B cell (primary cell): ENCODE measurements at regions not wholly inside any gene's neighbourhood (a gene's known extent, or its start where the extent isn't known, plus 50 kb on each side); places are given as distances from the start of the nearest gene placed in this dataset.

Experiments used
- ATAC-seq: fragments of 200-7000 bp; cut with Tn5 transposase; one replicate; pipeline ENCODE4 v1.10.0; 2021; ENCODE audit warnings: low read depth, mild to moderate bottlenecking, moderate number of reproducible peaks, moderate library complexity
- CTCF ChIA-PET: fragments of 350-600 bp; sonication (Branson Sonifier 250); formaldehyde crosslinking; loops from one replicate; lab custom pipeline; 2021; ENCODE audit warnings: antibody characterized with exemption, inconsistent platforms; lab: Charles Lee
- POLR2A ChIA-PET: fragments of 350-600 bp; sonication (Branson Sonifier 250); formaldehyde crosslinking; loops from one replicate; lab custom pipeline; 2021; ENCODE audit warnings: antibody characterized with exemption; lab: Charles Lee
- DNase-seq: peaks from one replicate; pipeline ENCODE4 v3.0.0; 2013
- H2AFZ ChIP-seq: 2 replicates; pipeline ENCODE4 v1.6.1; 2012; ENCODE audit warnings: mild to moderate bottlenecking, low read depth, low read length; ENCODE audit not compliant: insufficient read depth, poor library complexity, severe bottlenecking
- H3K27ac ChIP-seq, 2 donors: 1 replicate in 1 of 2; 2 replicates in 1 of 2; pipeline ENCODE4 v1.5.1; 2012 to 2013; ENCODE audit warnings: low read length in 2 of 2, mild to moderate bottlenecking in 2 of 2, moderate library complexity in 1 of 2
- H3K27me3 ChIP-seq, 4 experiments: fragments of 200-600 bp in 1 of 4; sonication (generic) in 1 of 4; replicated peaks in 1 of 4; 1 replicate in 2 of 4; 2 replicates in 2 of 4; pipeline versions ENCODE4 v1.6.1 to v1.7.0; 2013 to 2016; ENCODE audit warnings: low read length in 3 of 4, mild to moderate bottlenecking in 2 of 4, mixed read lengths in 1 of 4, moderate library complexity in 1 of 4; ENCODE audit not compliant: insufficient read depth in 4 of 4, control insufficient read depth in 3 of 4; ENCODE audit errors: control extremely low read depth in 1 of 4
- H3K36me3 ChIP-seq, 2 experiments: replicated peaks in 1 of 2; 1 replicate in 1 of 2; 2 replicates in 1 of 2; pipeline versions ENCODE4 v1.6.1 to v1.7.1; 2013; ENCODE audit warnings: low read length in 1 of 2; ENCODE audit not compliant: insufficient read depth in 2 of 2, control insufficient read depth in 1 of 2; ENCODE audit errors: control extremely low read depth in 1 of 2, extremely low read depth in 1 of 2
- H3K4me1 ChIP-seq, 2 donors: fragments of 200-600 bp in 1 of 2; sonication (generic) in 1 of 2; 1 replicate in 1 of 2; 2 replicates in 1 of 2; pipeline versions ENCODE4 v1.5.1 to v1.6.1; 2013 to 2017; ENCODE audit warnings: low read length in 2 of 2; ENCODE audit not compliant: control insufficient read depth in 2 of 2, insufficient read depth in 2 of 2
- H3K4me2 ChIP-seq: replicated peaks from 2 replicates; pipeline ENCODE3; 2012; ENCODE audit warnings: mild to moderate bottlenecking, low read depth, low read length; ENCODE audit not compliant: poor library complexity, severe bottlenecking
- H3K4me3 ChIP-seq, 5 experiments: fragments of 200-600 bp in 1 of 5; sonication (generic) in 1 of 5; 1 replicate in 3 of 5; 2 replicates in 2 of 5; pipeline versions ENCODE4 v1.5.1 to v1.7.0; 2011 to 2016; ENCODE audit warnings: low read length in 4 of 5, mild to moderate bottlenecking in 4 of 5, low read depth in 2 of 5, control low read depth in 1 of 5, moderate library complexity in 1 of 5; ENCODE audit not compliant: insufficient read depth in 1 of 5; ENCODE audit errors: control extremely low read depth in 1 of 5, extremely low read depth in 1 of 5
- H3K79me2 ChIP-seq: fragments of 200-600 bp; sonication (generic); one replicate; pipeline ENCODE4 v1.6.0; 2016; ENCODE audit warnings: low read length; ENCODE audit not compliant: control insufficient read depth, insufficient read depth
- H3K9ac ChIP-seq: fragments of 200-600 bp; sonication (generic); 2 replicates; pipeline ENCODE4 v1.6.1; 2017; ENCODE audit warnings: mild to moderate bottlenecking, low read length, moderate library complexity
- H3K9me3 ChIP-seq, 3 donors: one replicate each; pipeline versions ENCODE4 v1.6.1 to v1.7.1; 2013; ENCODE audit warnings: low read length in 2 of 3; ENCODE audit not compliant: control insufficient read depth in 2 of 3, insufficient read depth in 1 of 3; ENCODE audit errors: control extremely low read depth in 1 of 3
- H4K20me1 ChIP-seq: 2 replicates; pipeline ENCODE4 v1.6.0; 2012; ENCODE audit warnings: mild to moderate bottlenecking, low read length; ENCODE audit not compliant: insufficient read depth, control insufficient read depth, poor library complexity, severe bottlenecking
- H3K27ac Mint-ChIP-seq: one replicate; pipeline ENCODE4 v1.8.0; 2021; ENCODE audit warnings: mixed read lengths
- H3K27me3 Mint-ChIP-seq: one replicate; pipeline ENCODE4 v1.8.0; 2021; ENCODE audit warnings: mixed read lengths
- H3K4me1 Mint-ChIP-seq: one replicate; pipeline ENCODE4 v1.8.0; 2021; ENCODE audit warnings: mixed read lengths
- H3K4me3 Mint-ChIP-seq: one replicate; pipeline ENCODE4 v1.8.0; 2021; ENCODE audit warnings: mixed read lengths
- H3K9me3 Mint-ChIP-seq: one replicate; pipeline ENCODE4 v1.8.0; 2022; ENCODE audit warnings: mixed read lengths; ENCODE audit not compliant: insufficient read depth
- EZH2 ChIP-seq: IDR thresholded peaks from 2 replicates; pipeline ENCODE4 v1.6.1; 2012; ENCODE audit warnings: borderline replicate concordance, low read depth, mild to moderate bottlenecking, moderate library complexity, low read length; ENCODE audit not compliant: insufficient read depth, poor library complexity, severe bottlenecking
- whole genome bisulfite sequencing: methylation state at CpG from one replicate; pipeline ENCODE4 v1.1.5; 2013; ENCODE audit warnings: missing lambda C conversion rate; ENCODE audit not compliant: insufficient coverage; 5-methylcytosine and 5-hydroxymethylcytosine counted together
- intact Hi-C: fragments of 100-400 bp; cut with micrococcal nuclease; formaldehyde crosslinking; loops from one replicate; pipeline ENCODE4 v1.10.0; 2022
- TF ChIP-seq, protein P1 (sequence below): fragments of 200-600 bp; IDR thresholded peaks from one replicate; pipeline ENCODE4 v1.8.0; 2022; ENCODE audit warnings: antibody characterized with exemption, mild to moderate bottlenecking

DNA sequence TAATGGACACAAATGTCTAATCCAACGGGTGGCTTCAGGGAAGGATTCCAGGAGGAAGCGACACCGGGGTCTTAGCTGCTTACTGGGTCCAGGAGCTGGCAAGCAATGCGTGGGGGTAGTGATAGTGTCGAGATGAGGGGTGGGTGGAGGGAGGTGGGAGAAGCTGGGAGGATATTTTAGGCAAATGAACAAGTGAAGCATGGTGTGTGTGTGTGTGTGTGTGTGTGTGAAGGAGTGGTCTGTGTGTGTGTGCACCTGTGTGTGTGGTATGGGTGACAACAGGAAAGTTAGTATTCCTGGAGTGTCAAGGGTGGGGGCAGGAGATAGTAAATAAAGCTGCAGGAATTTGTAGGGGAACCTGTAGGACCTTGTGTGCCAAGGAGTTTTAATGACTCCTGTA lies 126.9 kb upstream of the ZBED5 start:
- Histone ChIP-seq H3K27ac (no peak overlapping the region), H3K36me3 (no peaks in the 10 kb centered on the region), H2AFZ (no peak overlapping the region), H3K9ac (no peak overlapping the region), H3K4me1 (peaks cover 32 to 37% of the 10 kb centered on the region in 2 donors), H4K20me1 (no peaks in the 10 kb centered on the region), H3K4me3 (no peak overlapping the region), H3K79me2 (no peaks in the 10 kb centered on the region), H3K9me3 (peaks cover 0 to 12% (median 0%) of the 10 kb centered on the region in 3 donors), H3K4me2 (no peak overlapping the region), H3K27me3 (no peaks in the 10 kb centered on the region)
- H3K27ac Mint-ChIP-seq, result no peak overlapping the region
- 94% methylated on average over 5 of the region's 5 CpGs for WGBS
- ChIA-PET POLR2A (no interaction called here), CTCF (interaction anchor here (1.2 to 1.8 kb wide), 2 partner anchors 39 to 51 kb away, joined by 5 to 7 read pairs; no protein-coding TSS in a partner anchor)
- H3K4me1 Mint-ChIP-seq, result peaks cover 37% of the 10 kb centered on the region
- DNase-seq (no peak), ATAC-seq (no peak)
- peaks cover 4% of the 10 kb centered on the region for H3K9me3 Mint-ChIP-seq
- TF ChIP-seq EZH2, result no peak
- TF ChIP-seq, protein P1, sequence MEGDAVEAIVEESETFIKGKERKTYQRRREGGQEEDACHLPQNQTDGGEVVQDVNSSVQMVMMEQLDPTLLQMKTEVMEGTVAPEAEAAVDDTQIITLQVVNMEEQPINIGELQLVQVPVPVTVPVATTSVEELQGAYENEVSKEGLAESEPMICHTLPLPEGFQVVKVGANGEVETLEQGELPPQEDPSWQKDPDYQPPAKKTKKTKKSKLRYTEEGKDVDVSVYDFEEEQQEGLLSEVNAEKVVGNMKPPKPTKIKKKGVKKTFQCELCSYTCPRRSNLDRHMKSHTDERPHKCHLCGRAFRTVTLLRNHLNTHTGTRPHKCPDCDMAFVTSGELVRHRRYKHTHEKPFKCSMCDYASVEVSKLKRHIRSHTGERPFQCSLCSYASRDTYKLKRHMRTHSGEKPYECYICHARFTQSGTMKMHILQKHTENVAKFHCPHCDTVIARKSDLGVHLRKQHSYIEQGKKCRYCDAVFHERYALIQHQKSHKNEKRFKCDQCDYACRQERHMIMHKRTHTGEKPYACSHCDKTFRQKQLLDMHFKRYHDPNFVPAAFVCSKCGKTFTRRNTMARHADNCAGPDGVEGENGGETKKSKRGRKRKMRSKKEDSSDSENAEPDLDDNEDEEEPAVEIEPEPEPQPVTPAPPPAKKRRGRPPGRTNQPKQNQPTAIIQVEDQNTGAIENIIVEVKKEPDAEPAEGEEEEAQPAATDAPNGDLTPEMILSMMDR, result no peak
- H3K27me3 Mint-ChIP-seq, result peaks cover 4% of the 10 kb centered on the region
- no peak overlapping the region for H3K4me3 Mint-ChIP-seq
- intact Hi-C loops, result no loop called here

DNA sequence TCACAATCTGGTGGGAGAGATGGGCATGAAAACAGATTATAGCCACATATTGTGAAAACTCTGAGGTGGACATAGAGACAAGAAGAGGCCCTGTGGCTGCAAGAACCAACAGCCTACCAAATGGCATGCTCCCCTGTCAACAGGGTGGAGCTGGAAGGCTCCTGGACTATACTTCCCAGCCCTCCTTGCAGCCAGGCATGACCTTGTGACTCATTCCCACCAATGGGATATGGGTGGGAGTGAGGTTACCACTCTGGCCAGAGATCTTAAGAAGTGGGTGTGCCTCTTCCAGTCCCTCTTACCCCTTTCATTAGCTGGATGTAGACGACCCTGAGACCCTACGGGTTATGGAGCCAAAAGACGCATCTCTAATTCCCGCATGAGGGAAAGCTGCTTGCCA lies 126.4 kb upstream of the ZBED5 start:
- H3K27me3 ChIP-seq, result no peaks in the 10 kb centered on the region
- no peak overlapping the region for H3K27ac Mint-ChIP-seq
- WGBS, result 100% methylated on average over 4 of the region's 4 CpGs
- H4K20me1 ChIP-seq, result no peaks in the 10 kb centered on the region
- intact Hi-C loops, result no loop called here
- ChIA-PET POLR2A (no interaction called here), CTCF (interaction anchor here (1.8 kb wide), 1 partner anchor 39 kb away, joined by 7 read pairs; no protein-coding TSS in a partner anchor)
- peaks cover 7% of the 10 kb centered on the region for H3K9me3 Mint-ChIP-seq
- H3K79me2 ChIP-seq, result no peaks in the 10 kb centered on the region
- no peak overlapping the region for H3K9ac ChIP-seq
- H3K36me3 ChIP-seq, result no peaks in the 10 kb centered on the region
- DNase-seq (no peak), ATAC-seq (no peak)
- H2AFZ ChIP-seq, result no peak overlapping the region
- no peak overlapping the region for H3K27ac ChIP-seq
- no peak overlapping the region for H3K4me3 Mint-ChIP-seq
- no peak overlapping the region for H3K4me3 ChIP-seq
- H3K4me1 Mint-ChIP-seq, result peaks cover 42% of the 10 kb centered on the region
- no peak for TF ChIP-seq EZH2
- TF ChIP-seq, protein P1, result no peak
- H3K4me2 ChIP-seq, result no peak overlapping the region
- H3K4me1 ChIP-seq, result peaks cover 37 to 42% of the 10 kb centered on the region in 2 donors
- H3K9me3 ChIP-seq, result peaks cover 0 to 12% (median 0%) of the 10 kb centered on the region in 3 donors
- H3K27me3 Mint-ChIP-seq, result peaks cover 4% of the 10 kb centered on the region
